ENCODE measurements at regions not wholly inside any gene's neighbourhood (a gene's known extent, or its start where the extent isn't known, plus 50 kb on each side); places are given as distances from the start of the nearest gene placed in this dataset.

DNA sequence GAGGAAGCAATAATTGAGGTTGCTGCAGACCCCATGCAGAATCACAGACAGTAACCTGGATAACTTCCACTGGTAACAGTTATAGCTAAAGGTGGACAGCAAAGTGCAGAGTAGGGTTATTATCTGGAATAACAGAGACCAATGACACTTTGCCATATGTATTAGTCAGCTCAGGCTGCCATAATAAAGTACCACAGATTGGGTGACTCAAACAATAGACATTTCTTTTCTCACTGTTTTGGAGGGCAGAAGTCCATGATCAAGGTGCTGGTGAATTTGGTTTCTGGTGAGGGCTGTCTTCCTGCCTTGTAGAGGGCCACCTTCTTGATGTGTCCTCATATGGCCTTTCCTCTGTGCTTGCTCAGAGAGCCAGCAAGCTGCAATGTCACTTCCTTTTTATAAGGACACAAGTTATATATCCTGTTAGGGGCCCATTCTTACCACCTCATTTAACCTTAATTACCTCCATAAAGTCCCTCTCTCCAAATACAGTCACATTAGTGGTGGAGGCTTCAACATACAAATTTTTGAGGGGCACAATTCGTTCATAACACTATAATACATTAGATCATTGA is 191.0 kb upstream of the LRP1B start:
- Histone ChIP-seq H3K79me2 (ENCODE audit: control insufficient read depth, insufficient read depth, low read length, poor library complexity) (no peaks in the 10 kb centered on the region), H3K4me1 (ENCODE audit: control insufficient read depth in 1 of 2, insufficient read depth in 2 of 2, low read length in 2 of 2) (no peaks in the 10 kb centered on the region), H3K4ac (ENCODE audit: low read depth, low read length) (no peak overlapping the region), H2BK12ac (ENCODE audit: low read length) (no peak overlapping the region), H3K9me3 (ENCODE audit: insufficient read depth, low read depth, low read length) (no peaks in the 10 kb centered on the region), H4K8ac (ENCODE audit: low read depth, low read length) (no peak overlapping the region), H3K4me3 (ENCODE audit: low read depth, low read length) (no peak overlapping the region), H3K36me3 (ENCODE audit: control insufficient read depth in 1 of 2, insufficient read depth in 2 of 2, low read length in 2 of 2) (no peaks in the 10 kb centered on the region), H3K4me2 (ENCODE audit: low read length) (no peak overlapping the region), H3K27ac (ENCODE audit: low read depth, low read length) (no peak overlapping the region), H3K23ac (ENCODE audit: low read length) (no peak overlapping the region), H3K79me1 (ENCODE audit: low read length) (no peaks in the 10 kb centered on the region), H3K27me3 (ENCODE audit: insufficient read depth, low read length) (no peaks in the 10 kb centered on the region), H2BK5ac (ENCODE audit: low read depth, low read length, poor library complexity) (no peak overlapping the region), H3K9ac (ENCODE audit: low read length) (no peak overlapping the region), H4K91ac (ENCODE audit: low read depth, low read length) (no peak overlapping the region), H2AFZ (ENCODE audit: insufficient read depth, low read length, poor library complexity) (no peak overlapping the region), H3K14ac (ENCODE audit: low read length) (no peak overlapping the region), H4K12ac (ENCODE audit: low read depth, low read length) (no peak overlapping the region), H2AK5ac (ENCODE audit: low read length) (no peak overlapping the region), H3K18ac (ENCODE audit: low read length) (no peak overlapping the region), H2BK120ac (ENCODE audit: insufficient read depth, low read length, poor library complexity) (no peak overlapping the region)
- WGBS (ENCODE audit: extremely low coverage, insufficient coverage, insufficient read length): no CpG with 5 or more reads among the region's 1 CpG
- no peak for DNase-seq

DNA sequence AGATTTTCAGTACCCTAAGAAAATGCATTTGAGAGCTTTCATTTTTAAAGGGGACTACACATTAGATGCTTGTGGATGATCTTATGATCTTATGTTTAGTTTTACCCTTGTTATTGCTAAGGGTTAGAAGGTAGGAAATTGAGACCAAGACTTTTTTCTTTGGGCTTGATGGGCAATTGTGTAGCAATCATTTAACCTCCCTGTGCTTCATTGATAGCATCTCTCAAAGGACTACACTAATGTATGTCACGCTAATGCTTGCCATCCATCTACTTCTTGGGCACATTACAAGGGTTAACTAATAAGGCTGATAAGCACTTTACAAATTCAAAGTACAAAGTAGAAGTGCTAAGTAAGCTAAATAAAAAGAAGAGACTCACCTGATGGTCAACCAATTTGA is 189.3 kb upstream of the LRP1B start:
- no peak overlapping the region for H3K18ac ChIP-seq (ENCODE audit: low read length)
- H3K4me1 ChIP-seq (ENCODE audit: control insufficient read depth in 1 of 2, insufficient read depth in 2 of 2, low read length in 2 of 2): no peaks in the 10 kb centered on the region
- H3K23ac ChIP-seq (ENCODE audit: low read length): no peak overlapping the region
- H3K9me3 ChIP-seq (ENCODE audit: insufficient read depth, low read depth, low read length): no peaks in the 10 kb centered on the region
- H2BK5ac ChIP-seq (ENCODE audit: low read depth, low read length, poor library complexity): no peak overlapping the region
- no peak overlapping the region for H2BK12ac ChIP-seq (ENCODE audit: low read length)
- H3K4me3 ChIP-seq (ENCODE audit: low read depth, low read length): no peak overlapping the region
- H2BK120ac ChIP-seq (ENCODE audit: insufficient read depth, low read length, poor library complexity): no peak overlapping the region
- H3K14ac ChIP-seq (ENCODE audit: low read length): no peak overlapping the region
- DNase-seq: no peak
- H3K27me3 ChIP-seq (ENCODE audit: insufficient read depth, low read length): no peaks in the 10 kb centered on the region
- H4K12ac ChIP-seq (ENCODE audit: low read depth, low read length): no peak overlapping the region
- H3K9ac ChIP-seq (ENCODE audit: low read length): no peak overlapping the region
- no peaks in the 10 kb centered on the region for H3K79me1 ChIP-seq (ENCODE audit: low read length)
- no peak overlapping the region for H4K8ac ChIP-seq (ENCODE audit: low read depth, low read length)
- no peak overlapping the region for H3K4ac ChIP-seq (ENCODE audit: low read depth, low read length)
- no peak overlapping the region for H2AFZ ChIP-seq (ENCODE audit: insufficient read depth, low read length, poor library complexity)
- H4K91ac ChIP-seq (ENCODE audit: low read depth, low read length): no peak overlapping the region
- H3K79me2 ChIP-seq (ENCODE audit: control insufficient read depth, insufficient read depth, low read length, poor library complexity): no peaks in the 10 kb centered on the region
- H3K36me3 ChIP-seq (ENCODE audit: control insufficient read depth in 1 of 2, insufficient read depth in 2 of 2, low read length in 2 of 2): no peaks in the 10 kb centered on the region
- H3K4me2 ChIP-seq (ENCODE audit: low read length): no peak overlapping the region
- H3K27ac ChIP-seq (ENCODE audit: low read depth, low read length): no peak overlapping the region
- H2AK5ac ChIP-seq (ENCODE audit: low read length): no peak overlapping the region
- no CpG with 5 or more reads among the region's 1 CpG for WGBS (ENCODE audit: extremely low coverage, insufficient coverage, insufficient read length)

DNA sequence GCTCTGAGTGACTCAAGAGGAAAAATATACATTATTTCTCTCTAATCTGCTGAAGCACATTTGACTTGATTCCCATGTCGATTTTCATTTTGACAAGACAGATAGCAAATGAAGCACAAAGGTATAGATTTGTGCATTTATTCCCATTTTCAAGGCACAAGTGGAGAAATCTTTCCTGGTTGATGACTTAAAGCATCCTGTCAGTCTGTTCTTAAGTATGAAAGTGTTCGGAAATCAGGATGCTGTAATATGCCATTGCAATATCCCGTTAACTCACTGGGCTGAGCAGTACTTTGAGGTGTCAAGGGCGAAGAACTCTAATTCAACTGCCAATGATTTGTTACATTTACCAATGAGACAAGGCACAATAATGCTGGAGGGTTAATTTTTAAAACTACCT is 185.2 kb upstream of the LRP1B start:
- no peak overlapping the region for H3K23ac ChIP-seq (ENCODE audit: low read length)
- no peak overlapping the region for H2BK120ac ChIP-seq (ENCODE audit: insufficient read depth, low read length, poor library complexity)
- H3K79me1 ChIP-seq (ENCODE audit: low read length): no peaks in the 10 kb centered on the region
- H2AK5ac ChIP-seq (ENCODE audit: low read length): no peak overlapping the region
- no peak overlapping the region for H4K12ac ChIP-seq (ENCODE audit: low read depth, low read length)
- H3K27me3 ChIP-seq (ENCODE audit: insufficient read depth, low read length): no peaks in the 10 kb centered on the region
- no peaks in the 10 kb centered on the region for H3K79me2 ChIP-seq (ENCODE audit: control insufficient read depth, insufficient read depth, low read length, poor library complexity)
- no peak overlapping the region for H3K27ac ChIP-seq (ENCODE audit: low read depth, low read length)
- H4K91ac ChIP-seq (ENCODE audit: low read depth, low read length): no peak overlapping the region
- H3K4ac ChIP-seq (ENCODE audit: low read depth, low read length): no peak overlapping the region
- H3K4me3 ChIP-seq (ENCODE audit: low read depth, low read length): no peak overlapping the region
- no peak overlapping the region for H3K18ac ChIP-seq (ENCODE audit: low read length)
- no peak overlapping the region for H2BK12ac ChIP-seq (ENCODE audit: low read length)
- H2AFZ ChIP-seq (ENCODE audit: insufficient read depth, low read length, poor library complexity): no peak overlapping the region
- DNase-seq: no peak
- H3K4me2 ChIP-seq (ENCODE audit: low read length): no peak overlapping the region
- no peaks in the 10 kb centered on the region for H3K36me3 ChIP-seq (ENCODE audit: control insufficient read depth in 1 of 2, insufficient read depth in 2 of 2, low read length in 2 of 2)
- H2BK5ac ChIP-seq (ENCODE audit: low read depth, low read length, poor library complexity): no peak overlapping the region
- H3K9me3 ChIP-seq (ENCODE audit: insufficient read depth, low read depth, low read length): no peaks in the 10 kb centered on the region
- no CpG with 5 or more reads among the region's 4 CpGs for WGBS (ENCODE audit: extremely low coverage, insufficient coverage, insufficient read length)
- no peak overlapping the region for H3K14ac ChIP-seq (ENCODE audit: low read length)
- H4K8ac ChIP-seq (ENCODE audit: low read depth, low read length): no peak overlapping the region
- H3K4me1 ChIP-seq (ENCODE audit: control insufficient read depth in 1 of 2, insufficient read depth in 2 of 2, low read length in 2 of 2): no peaks in the 10 kb centered on the region
- no peak overlapping the region for H3K9ac ChIP-seq (ENCODE audit: low read length)

DNA sequence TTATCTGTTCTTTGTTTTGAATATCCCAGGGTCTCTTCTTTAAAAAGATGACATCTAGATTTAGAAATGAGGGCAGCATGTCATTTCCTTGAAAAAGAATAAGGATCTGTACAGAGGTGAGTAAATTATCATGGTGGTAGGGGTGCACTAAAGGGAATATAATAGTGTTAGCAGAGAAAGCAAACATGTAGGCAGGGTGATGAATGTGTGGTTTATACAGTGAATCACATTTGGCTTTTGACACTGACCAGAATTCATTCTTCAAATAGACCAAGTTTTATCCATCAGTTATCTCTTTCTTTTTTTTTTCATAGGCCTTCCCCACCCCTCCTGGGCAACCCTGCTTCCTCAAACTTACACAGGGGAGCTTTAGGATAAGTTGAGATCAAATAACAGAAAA is 184.5 kb upstream of the LRP1B start:
- H3K18ac ChIP-seq (ENCODE audit: low read length): no peak overlapping the region
- no peak overlapping the region for H3K9ac ChIP-seq (ENCODE audit: low read length)
- H3K4ac ChIP-seq (ENCODE audit: low read depth, low read length): no peak overlapping the region
- DNase-seq: no peak
- no peak overlapping the region for H3K27ac ChIP-seq (ENCODE audit: low read depth, low read length)
- H2BK120ac ChIP-seq (ENCODE audit: insufficient read depth, low read length, poor library complexity): no peak overlapping the region
- H2AK5ac ChIP-seq (ENCODE audit: low read length): no peak overlapping the region
- no peak overlapping the region for H3K4me2 ChIP-seq (ENCODE audit: low read length)
- H4K8ac ChIP-seq (ENCODE audit: low read depth, low read length): no peak overlapping the region
- no peaks in the 10 kb centered on the region for H3K36me3 ChIP-seq (ENCODE audit: control insufficient read depth in 1 of 2, insufficient read depth in 2 of 2, low read length in 2 of 2)
- no peak overlapping the region for H2BK5ac ChIP-seq (ENCODE audit: low read depth, low read length, poor library complexity)
- H3K79me2 ChIP-seq (ENCODE audit: control insufficient read depth, insufficient read depth, low read length, poor library complexity): no peaks in the 10 kb centered on the region
- no peak overlapping the region for H3K14ac ChIP-seq (ENCODE audit: low read length)
- no peaks in the 10 kb centered on the region for H3K79me1 ChIP-seq (ENCODE audit: low read length)
- no peak overlapping the region for H3K4me3 ChIP-seq (ENCODE audit: low read depth, low read length)
- H4K91ac ChIP-seq (ENCODE audit: low read depth, low read length): no peak overlapping the region
- no peak overlapping the region for H4K12ac ChIP-seq (ENCODE audit: low read depth, low read length)
- H3K9me3 ChIP-seq (ENCODE audit: insufficient read depth, low read depth, low read length): peaks cover 3% of the 10 kb centered on the region
- H2AFZ ChIP-seq (ENCODE audit: insufficient read depth, low read length, poor library complexity): no peak overlapping the region
- no peaks in the 10 kb centered on the region for H3K4me1 ChIP-seq (ENCODE audit: control insufficient read depth in 1 of 2, insufficient read depth in 2 of 2, low read length in 2 of 2)
- no peaks in the 10 kb centered on the region for H3K27me3 ChIP-seq (ENCODE audit: insufficient read depth, low read length)
- no peak overlapping the region for H3K23ac ChIP-seq (ENCODE audit: low read length)
- no peak overlapping the region for H2BK12ac ChIP-seq (ENCODE audit: low read length)

All from trophoblast cell (in vitro differentiated cells and primary cell).